SK-N-SH treated with all-trans-retinoic acid at 6 μM for 48 hours (cell line): ENCODE measurements at regions not wholly inside any gene's neighbourhood (a gene's known extent, or its start where the extent isn't known, plus 50 kb on each side); places are given as distances from the start of the nearest gene placed in this dataset.

ENCODE experiments used
- ARNTL ChIP-seq: fragments of 450-650 bp; formaldehyde crosslinking; IDR thresholded peaks from 2 replicates; pipeline ENCODE4 v1.5.0; 2020; ENCODE audit warnings: low read depth, mild to moderate bottlenecking, moderate library complexity, borderline replicate concordance
- OSR1 ChIP-seq: fragments of 250-450 bp; sonication (Bioruptor Pico); IDR thresholded peaks from 2 replicates; pipeline ENCODE4 v1.8.0; 2022; ENCODE audit warnings: moderate library complexity, mild to moderate bottlenecking, inconsistent platforms
- TOX ChIP-seq: fragments of 250-450 bp; sonication (Bioruptor Pico); IDR thresholded peaks from 2 replicates; pipeline ENCODE4 v1.8.0; 2021; ENCODE audit warnings: mild to moderate bottlenecking, moderate library complexity, borderline replicate concordance
- ZFP3 ChIP-seq: fragments of 250-450 bp; sonication (Bioruptor Pico); IDR thresholded peaks from 2 replicates; pipeline ENCODE4 v1.5.0; 2020; ENCODE audit warnings: mild to moderate bottlenecking, moderate library complexity
- ZFP30 ChIP-seq: fragments of 450-650 bp; formaldehyde crosslinking; IDR thresholded peaks from 2 replicates; pipeline ENCODE4 v1.5.0; 2022; ENCODE audit warnings: mild to moderate bottlenecking, moderate library complexity
- TF ChIP-seq, protein P1 (sequence below): fragments of 250-450 bp; sonication (Bioruptor Pico); IDR thresholded peaks from 2 replicates; pipeline ENCODE4 v1.5.1; 2021; ENCODE audit warnings: mild to moderate bottlenecking, moderate library complexity

DNA sequence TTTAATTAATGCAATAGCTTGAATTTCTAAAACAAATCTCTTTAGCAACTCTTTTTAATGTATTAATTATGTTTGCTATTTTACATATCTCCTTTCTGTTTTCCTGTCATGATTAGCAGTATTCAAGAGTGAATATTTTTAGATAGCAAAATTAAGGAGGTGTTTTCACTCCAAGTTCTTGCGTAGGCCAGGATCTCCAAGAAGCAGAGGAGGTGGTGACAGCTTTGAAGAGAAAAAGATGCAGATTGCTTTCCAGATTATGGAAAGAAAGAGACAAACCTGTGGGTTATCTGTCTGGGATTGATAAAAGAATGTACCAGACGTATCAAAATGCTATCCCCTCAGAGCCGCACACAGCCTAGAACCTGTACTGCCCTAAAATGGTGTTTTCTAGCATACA is 163.5 kb upstream of the FAM98A start:
- TF ChIP-seq ZFP30: no peak
- TF ChIP-seq, protein P1, sequence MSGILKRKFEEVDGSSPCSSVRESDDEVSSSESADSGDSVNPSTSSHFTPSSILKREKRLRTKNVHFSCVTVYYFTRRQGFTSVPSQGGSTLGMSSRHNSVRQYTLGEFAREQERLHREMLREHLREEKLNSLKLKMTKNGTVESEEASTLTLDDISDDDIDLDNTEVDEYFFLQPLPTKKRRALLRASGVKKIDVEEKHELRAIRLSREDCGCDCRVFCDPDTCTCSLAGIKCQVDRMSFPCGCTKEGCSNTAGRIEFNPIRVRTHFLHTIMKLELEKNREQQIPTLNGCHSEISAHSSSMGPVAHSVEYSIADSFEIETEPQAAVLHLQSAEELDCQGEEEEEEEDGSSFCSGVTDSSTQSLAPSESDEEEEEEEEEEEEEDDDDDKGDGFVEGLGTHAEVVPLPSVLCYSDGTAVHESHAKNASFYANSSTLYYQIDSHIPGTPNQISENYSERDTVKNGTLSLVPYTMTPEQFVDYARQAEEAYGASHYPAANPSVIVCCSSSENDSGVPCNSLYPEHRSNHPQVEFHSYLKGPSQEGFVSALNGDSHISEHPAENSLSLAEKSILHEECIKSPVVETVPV (CRISPR knock-in tag): no peak
- no peak for TF ChIP-seq ARNTL (CRISPR knock-in tag)
- no peak for TF ChIP-seq TOX (CRISPR knock-in tag)
- no peak for TF ChIP-seq ZFP3 (CRISPR knock-in tag)
- TF ChIP-seq OSR1: no peak
